NB4 (cell line): ENCODE measurements at regions not wholly inside any gene's neighbourhood (a gene's known extent, or its start where the extent isn't known, plus 50 kb on each side); places are given as distances from the start of the nearest gene placed in this dataset.
A peak's percentile ranks its signal among the peaks of the same experiment; 100 is the strongest.

Experiments used
- DNase-seq: peaks from one replicate; pipeline ENCODE4 v3.0.0; 2010; ENCODE audit warnings: low read depth
- H3K4me3 ChIP-seq: one replicate; pipeline ENCODE4 v1.5.1; 2011; ENCODE audit warnings: mild to moderate bottlenecking, low read depth, low read length, moderate library complexity
- CTCF ChIP-seq: IDR thresholded peaks from one replicate; pipeline ENCODE4 v1.5.1; 2012; ENCODE audit warnings: low read depth, low read length
- MYC ChIP-seq: IDR thresholded peaks from 2 replicates; pipeline ENCODE4 v1.6.1; 2011; ENCODE audit warnings: low read depth, low read length
- POLR2A ChIP-seq: IDR thresholded peaks from 2 replicates; pipeline ENCODE4 v1.6.1; 2011; ENCODE audit warnings: mild to moderate bottlenecking; ENCODE audit not compliant: insufficient read length; ENCODE audit errors: extremely low read depth
- TF ChIP-seq, protein P1 (sequence below): IDR thresholded peaks from 2 replicates; pipeline ENCODE4 v1.6.1; 2011; ENCODE audit warnings: low read depth, low read length

- TF ChIP-seq, protein P1, sequence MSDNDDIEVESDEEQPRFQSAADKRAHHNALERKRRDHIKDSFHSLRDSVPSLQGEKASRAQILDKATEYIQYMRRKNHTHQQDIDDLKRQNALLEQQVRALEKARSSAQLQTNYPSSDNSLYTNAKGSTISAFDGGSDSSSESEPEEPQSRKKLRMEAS = no peak
- no peak for DNase-seq
- no peak overlapping the region for H3K4me3 ChIP-seq
Measured at GRCh38 chr20:51269671-51270070, 246.8 kb upstream of the KCNG1 start.

- H3K4me3 ChIP-seq = no peak overlapping the region
- no peak for DNase-seq
- no peak for TF ChIP-seq POLR2A
- no peak for TF ChIP-seq MYC
- TF ChIP-seq, protein P1 = no peak
- no peak for TF ChIP-seq CTCF
Measured at GRCh38 chr20:51267679-51268078, 244.8 kb upstream of the KCNG1 start.

GRCh38 chr20:51266353-51266752 lies 243.4 kb upstream of the KCNG1 start:
- TF ChIP-seq, protein P1 = peak; percentile 50
- TF ChIP-seq MYC = no peak
- H3K4me3 ChIP-seq = no peak overlapping the region
- DNase-seq = no peak

DNA sequence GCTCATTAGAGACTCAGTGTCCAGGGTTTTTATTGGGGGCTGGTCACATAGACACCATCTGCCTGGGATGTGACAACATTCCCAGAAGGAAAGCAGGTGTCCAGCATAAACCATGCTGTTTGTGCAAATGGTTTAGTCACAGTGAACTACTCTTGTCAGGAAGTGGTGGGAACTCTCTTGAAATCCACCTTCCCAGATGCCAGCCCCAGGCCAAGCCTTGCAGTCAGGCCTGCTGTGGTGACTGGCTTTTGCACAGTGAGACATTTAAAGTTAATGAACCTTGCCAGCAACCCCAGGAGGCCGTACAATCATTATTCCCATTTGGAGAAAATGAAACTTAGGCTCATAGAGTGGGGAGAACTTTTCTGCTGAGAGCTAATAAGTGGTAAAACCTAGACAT lies 242.5 kb upstream of the KCNG1 start:
- H3K4me3 ChIP-seq = no peak overlapping the region
- TF ChIP-seq POLR2A = no peak
- no peak for TF ChIP-seq CTCF
- TF ChIP-seq MYC = no peak
- TF ChIP-seq, protein P1 = no peak
- no peak for DNase-seq

GRCh38 chr20:51262240-51262639 lies 239.3 kb upstream of the KCNG1 start:
- no peak for DNase-seq
- no peak overlapping the region for H3K4me3 ChIP-seq
- TF ChIP-seq POLR2A (no peak), MYC (no peak), CTCF (no peak)
- TF ChIP-seq, protein P1 = no peak

GRCh38 chr20:51259455-51259854 lies 236.5 kb upstream of the KCNG1 start:
- H3K4me3 ChIP-seq = no peak overlapping the region
- TF ChIP-seq CTCF = no peak
- TF ChIP-seq POLR2A = no peak
- TF ChIP-seq, protein P1 = no peak
- TF ChIP-seq MYC = no peak
- DNase-seq = no peak

DNA sequence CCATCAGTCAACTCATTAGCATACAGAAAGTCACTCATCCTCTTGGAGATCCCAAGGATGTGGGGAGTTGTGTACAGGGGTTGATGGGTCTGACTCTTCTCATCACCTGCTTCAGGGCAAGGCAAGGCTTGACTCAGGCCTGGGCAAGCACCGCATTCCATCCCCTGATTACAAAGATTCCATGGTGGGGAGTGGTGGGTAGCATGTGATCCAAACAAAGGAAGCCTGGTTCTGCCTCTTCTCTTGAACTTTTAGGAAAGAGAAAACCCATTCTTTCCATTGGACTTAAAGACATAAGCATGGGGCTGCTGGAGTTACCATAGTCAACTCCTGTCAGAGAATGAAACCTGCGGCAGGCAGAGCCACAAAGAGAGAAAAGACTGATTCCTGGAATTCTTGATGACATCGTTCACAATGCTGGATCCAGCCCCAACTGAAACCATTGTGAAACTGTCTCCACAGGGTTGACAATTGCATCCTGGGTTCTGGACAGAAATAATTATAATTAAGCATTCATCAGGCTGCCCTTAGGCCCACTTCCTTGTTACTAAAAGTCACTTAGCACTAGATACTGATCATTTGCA lies 235.8 kb upstream of the KCNG1 start:
- DNase-seq = no peak
- no peak overlapping the region for H3K4me3 ChIP-seq
- TF ChIP-seq MYC (no peak), POLR2A (no peak), CTCF (no peak)
- TF ChIP-seq, protein P1 = no peak
